Chondrocyte (in vitro differentiated cells): ENCODE measurements at regions not wholly inside any gene's neighbourhood (a gene's known extent, or its start where the extent isn't known, plus 50 kb on each side); places are given as distances from the start of the nearest gene placed in this dataset.

Source experiments
- DNase-seq: peaks from one replicate; pipeline ENCODE4 v3.0.0; 2021; ENCODE audit warnings: mixed read lengths, low spot score
- H3K27ac Mint-ChIP-seq: one replicate; pipeline ENCODE4 v1.8.0; 2021; ENCODE audit warnings: mild to moderate bottlenecking, moderate library complexity, mixed read lengths; ENCODE audit not compliant: unreplicated experiment
- H3K27me3 Mint-ChIP-seq: 2 replicates; pipeline ENCODE4 v1.8.0; 2021; ENCODE audit warnings: low read depth, mixed read lengths
- H3K36me3 Mint-ChIP-seq: 2 replicates; pipeline ENCODE4 v1.8.0; 2021; ENCODE audit warnings: low read depth, mixed read lengths
- H3K4me1 Mint-ChIP-seq: 2 replicates; pipeline ENCODE4 v1.8.0; 2021; ENCODE audit warnings: low read depth, mild to moderate bottlenecking, mixed read lengths
- H3K4me3 Mint-ChIP-seq: one replicate; pipeline ENCODE4 v1.8.0; 2021; ENCODE audit warnings: mild to moderate bottlenecking, moderate library complexity, mixed read lengths; ENCODE audit not compliant: unreplicated experiment
- H3K9me3 Mint-ChIP-seq: 2 replicates; pipeline ENCODE4 v1.8.0; 2021; ENCODE audit warnings: low read depth, mixed read lengths
- TF ChIP-seq, protein P1 (sequence below): fragments of 200-600 bp; sonication (generic); IDR thresholded peaks from 2 replicates; pipeline ENCODE4 v1.5.0; 2021; ENCODE audit warnings: antibody characterized with exemption, mild to moderate bottlenecking, moderate library complexity

DNA sequence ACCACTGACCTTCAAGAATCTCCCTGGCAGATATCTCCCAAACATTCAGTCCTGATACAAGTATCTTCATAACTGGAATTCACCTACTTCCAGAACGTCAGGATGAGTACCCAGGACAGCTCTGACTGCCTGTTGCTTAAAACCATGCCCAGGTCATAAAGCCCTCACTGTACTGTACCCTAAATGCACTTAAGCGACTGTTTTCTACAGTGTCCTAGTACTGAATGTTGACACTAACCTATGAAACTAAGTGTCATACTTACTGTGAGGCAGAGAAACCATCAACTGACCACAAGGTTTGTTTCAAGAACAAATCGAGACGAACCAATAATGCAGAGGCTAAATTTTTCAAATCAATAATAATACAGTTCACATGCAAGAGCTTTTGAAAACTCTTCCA, 178.7 kb upstream of the NSMCE3 start:
- peaks cover 7% of the 10 kb centered on the region for H3K27me3 Mint-ChIP-seq
- H3K9me3 Mint-ChIP-seq = peaks cover 5% of the 10 kb centered on the region
- DNase-seq = no peak
- no peak overlapping the region for H3K27ac Mint-ChIP-seq
- peaks cover 8% of the 10 kb centered on the region for H3K4me1 Mint-ChIP-seq
- TF ChIP-seq, protein P1, sequence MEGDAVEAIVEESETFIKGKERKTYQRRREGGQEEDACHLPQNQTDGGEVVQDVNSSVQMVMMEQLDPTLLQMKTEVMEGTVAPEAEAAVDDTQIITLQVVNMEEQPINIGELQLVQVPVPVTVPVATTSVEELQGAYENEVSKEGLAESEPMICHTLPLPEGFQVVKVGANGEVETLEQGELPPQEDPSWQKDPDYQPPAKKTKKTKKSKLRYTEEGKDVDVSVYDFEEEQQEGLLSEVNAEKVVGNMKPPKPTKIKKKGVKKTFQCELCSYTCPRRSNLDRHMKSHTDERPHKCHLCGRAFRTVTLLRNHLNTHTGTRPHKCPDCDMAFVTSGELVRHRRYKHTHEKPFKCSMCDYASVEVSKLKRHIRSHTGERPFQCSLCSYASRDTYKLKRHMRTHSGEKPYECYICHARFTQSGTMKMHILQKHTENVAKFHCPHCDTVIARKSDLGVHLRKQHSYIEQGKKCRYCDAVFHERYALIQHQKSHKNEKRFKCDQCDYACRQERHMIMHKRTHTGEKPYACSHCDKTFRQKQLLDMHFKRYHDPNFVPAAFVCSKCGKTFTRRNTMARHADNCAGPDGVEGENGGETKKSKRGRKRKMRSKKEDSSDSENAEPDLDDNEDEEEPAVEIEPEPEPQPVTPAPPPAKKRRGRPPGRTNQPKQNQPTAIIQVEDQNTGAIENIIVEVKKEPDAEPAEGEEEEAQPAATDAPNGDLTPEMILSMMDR = no peak
- no peaks in the 10 kb centered on the region for H3K36me3 Mint-ChIP-seq
- no peak overlapping the region for H3K4me3 Mint-ChIP-seq

DNA sequence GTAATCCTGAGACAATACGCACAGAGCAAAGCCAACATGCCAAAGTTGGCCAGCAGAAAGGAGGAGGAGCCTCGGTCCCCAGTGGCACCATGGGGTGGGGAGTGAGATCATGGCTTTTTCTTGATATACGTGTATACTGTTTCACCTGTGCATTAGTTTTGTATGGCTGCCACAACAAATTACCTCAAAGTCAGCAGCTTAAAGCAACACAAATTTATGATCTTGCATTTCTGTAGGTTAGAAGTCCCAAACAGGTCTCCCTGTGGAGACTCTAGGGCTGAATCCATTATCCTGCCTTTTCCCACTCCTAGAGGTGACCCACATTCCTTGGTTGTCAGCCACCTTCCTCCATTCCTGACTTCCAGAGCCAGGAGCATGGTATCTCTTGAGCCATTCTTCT, 176.9 kb upstream of the NSMCE3 start:
- Mint-ChIP-seq H3K36me3 (no peaks in the 10 kb centered on the region), H3K9me3 (peaks cover 5% of the 10 kb centered on the region), H3K27me3 (peaks cover 7% of the 10 kb centered on the region), H3K4me3 (no peak overlapping the region), H3K4me1 (no peaks in the 10 kb centered on the region), H3K27ac (no peak overlapping the region)
- no peak for DNase-seq
- TF ChIP-seq, protein P1 = no peak

DNA sequence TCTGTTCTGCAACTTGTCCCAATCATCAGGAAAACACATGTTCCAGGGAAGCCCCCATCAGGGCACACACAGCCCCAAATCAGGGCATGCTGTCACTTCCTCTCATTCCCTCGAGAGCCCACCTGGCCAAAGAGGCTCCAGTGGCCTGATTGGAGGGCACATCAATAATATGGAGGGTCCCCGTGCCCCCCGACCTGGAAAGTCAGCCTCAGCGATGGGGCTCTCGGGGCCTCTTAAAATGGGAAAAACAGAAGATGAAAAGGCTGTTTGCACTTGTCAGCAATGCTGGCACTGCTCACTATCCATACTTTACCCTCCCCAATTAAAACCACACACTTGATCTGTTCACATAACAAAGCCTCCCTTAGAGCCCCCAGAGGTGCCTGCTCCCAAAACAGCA, 172.9 kb upstream of the NSMCE3 start:
- H3K9me3 Mint-ChIP-seq = no peaks in the 10 kb centered on the region
- no peak overlapping the region for H3K27ac Mint-ChIP-seq
- no peaks in the 10 kb centered on the region for H3K36me3 Mint-ChIP-seq
- no peaks in the 10 kb centered on the region for H3K4me1 Mint-ChIP-seq
- no peak overlapping the region for H3K4me3 Mint-ChIP-seq
- H3K27me3 Mint-ChIP-seq = peaks cover 5% of the 10 kb centered on the region
- no peak for DNase-seq
- TF ChIP-seq, protein P1 = no peak

GRCh38 chr15:29440541-29440940, 170.9 kb upstream of the NSMCE3 start:
- Mint-ChIP-seq H3K27ac (no peak overlapping the region), H3K4me1 (no peaks in the 10 kb centered on the region), H3K36me3 (no peaks in the 10 kb centered on the region), H3K4me3 (no peak overlapping the region), H3K27me3 (peaks cover 3% of the 10 kb centered on the region), H3K9me3 (no peaks in the 10 kb centered on the region)
- TF ChIP-seq, protein P1 = no peak
- no peak for DNase-seq

GRCh38 chr15:29438703-29439055, 169.1 kb upstream of the NSMCE3 start:
- Mint-ChIP-seq H3K4me1 (no peaks in the 10 kb centered on the region), H3K4me3 (no peak overlapping the region), H3K27ac (no peak overlapping the region), H3K27me3 (peaks cover 9% of the 10 kb centered on the region), H3K9me3 (no peaks in the 10 kb centered on the region), H3K36me3 (no peaks in the 10 kb centered on the region)
- TF ChIP-seq, protein P1 = no peak
- no peak for DNase-seq
